ENCODE measurements at regions not wholly inside any gene's neighbourhood (a gene's known extent, or its start where the extent isn't known, plus 50 kb on each side); places are given as distances from the start of the nearest gene placed in this dataset.

DNA sequence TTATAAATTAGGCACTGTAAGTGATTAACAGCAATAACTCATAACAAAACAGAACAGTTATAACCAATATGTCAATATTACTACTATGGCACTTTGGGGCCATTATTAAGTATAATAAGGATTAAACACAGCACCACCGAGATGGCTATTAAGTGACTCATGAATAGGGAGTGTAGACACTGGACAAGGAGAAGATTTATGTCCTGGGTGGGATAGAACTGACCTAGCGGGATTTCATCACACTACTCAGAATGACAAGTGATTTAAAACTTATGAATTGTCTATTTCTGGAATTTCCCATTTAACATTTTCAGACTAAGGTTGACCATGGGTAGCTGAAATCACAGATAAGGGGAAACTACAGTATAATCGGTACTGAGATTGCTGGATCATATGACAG, 79.0 kb upstream of the SLC7A1 start:
- DNase-seq (ENCODE audit: low spot score) (no peak), ATAC-seq (no peak)

DNA sequence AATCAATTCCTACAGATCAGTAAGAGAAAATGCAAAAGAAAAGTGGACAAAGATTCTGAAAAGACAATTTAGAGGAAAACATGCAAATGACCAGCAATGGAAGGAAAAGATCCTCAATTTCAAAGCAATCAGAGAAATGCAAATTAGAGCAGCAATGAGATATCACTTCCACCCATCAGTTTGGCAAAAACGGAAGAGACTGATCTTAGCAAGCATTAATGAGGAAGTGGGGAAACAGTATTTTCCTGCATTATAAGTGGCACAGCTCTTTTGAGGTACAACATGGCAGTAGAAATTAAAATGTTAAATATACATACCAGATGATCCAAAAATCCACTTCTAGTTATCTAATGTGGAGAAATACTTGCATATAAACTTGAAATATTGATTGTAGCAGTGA, 69.1 kb upstream of the SLC7A1 start:
- ATAC-seq = no peak
- no peak for DNase-seq (ENCODE audit: low spot score)

DNA sequence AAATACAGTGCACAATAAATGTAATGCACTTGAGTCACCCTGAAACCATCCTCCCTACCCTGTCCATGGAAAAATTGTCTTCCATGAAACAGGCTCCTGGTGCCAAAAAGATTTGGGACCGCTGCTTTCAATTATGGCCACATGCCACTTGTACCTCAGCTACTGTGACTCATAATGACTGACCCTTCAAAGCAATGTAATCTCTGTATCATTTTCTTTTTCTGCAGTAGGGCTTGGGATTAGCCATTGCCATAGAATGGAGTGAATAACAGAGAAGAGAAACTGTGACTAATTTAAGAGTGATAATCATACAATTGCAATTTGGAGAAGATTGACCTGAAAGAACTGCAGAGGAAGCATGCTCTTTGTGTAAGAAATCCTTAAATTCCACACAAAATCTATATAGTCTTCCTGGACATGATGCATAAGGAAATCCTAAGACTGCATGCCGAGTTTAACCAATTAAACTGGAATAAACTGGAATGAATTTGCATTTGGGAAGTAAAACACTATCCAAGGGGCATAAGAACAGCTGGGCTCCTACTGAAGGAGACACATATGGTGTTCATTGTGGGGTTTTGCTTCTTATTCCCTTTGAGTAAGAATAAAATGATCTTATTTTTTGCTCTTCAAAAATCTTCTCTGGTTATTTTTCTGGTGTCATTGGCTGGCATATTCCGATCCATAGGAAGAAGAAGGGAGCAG, 59.5 kb upstream of the SLC7A1 start:
- DNase-seq (ENCODE audit: low spot score) (no peak), ATAC-seq (no peak)

GRCh38 chr13:29654384-29654783, 58.9 kb upstream of the SLC7A1 start:
- DNase-seq (ENCODE audit: low spot score) = no peak
- no peak for ATAC-seq

GRCh38 chr13:29648760-29649159, 53.3 kb upstream of the SLC7A1 start:
- DNase-seq (ENCODE audit: low spot score) = no peak
- ATAC-seq = no peak
